HG03196 (cell line): ENCODE measurements at regions not wholly inside any gene's neighbourhood (a gene's known extent, or its start where the extent isn't known, plus 50 kb on each side); places are given as distances from the start of the nearest gene placed in this dataset.

Source experiments
- ATAC-seq: cut with Tn5 transposase; IDR thresholded peaks from one replicate; pipeline ENCODE4 v1.9.1; 2021; ENCODE audit not compliant: unreplicated experiment

DNA sequence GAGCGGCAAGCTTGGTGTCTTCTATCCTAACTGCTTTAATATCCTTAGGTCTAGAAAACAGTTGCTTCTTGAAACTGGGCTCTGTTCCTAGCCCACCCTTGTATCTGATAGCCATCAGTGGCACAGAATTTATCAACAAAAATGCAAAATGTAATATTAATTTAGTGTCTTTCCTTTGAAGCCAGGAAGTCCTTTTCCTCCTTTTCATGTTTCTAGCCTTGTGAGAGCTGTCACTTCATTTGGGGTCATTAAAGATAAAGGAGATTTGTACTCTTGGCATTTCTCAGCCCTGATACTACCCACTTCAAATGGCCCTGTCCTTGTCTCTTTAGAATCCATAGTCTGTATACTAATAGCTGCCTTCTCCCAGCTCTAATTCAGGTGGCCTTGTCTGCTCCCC is 111.0 kb downstream of the GAS1 start:
- ATAC-seq: no peak

DNA sequence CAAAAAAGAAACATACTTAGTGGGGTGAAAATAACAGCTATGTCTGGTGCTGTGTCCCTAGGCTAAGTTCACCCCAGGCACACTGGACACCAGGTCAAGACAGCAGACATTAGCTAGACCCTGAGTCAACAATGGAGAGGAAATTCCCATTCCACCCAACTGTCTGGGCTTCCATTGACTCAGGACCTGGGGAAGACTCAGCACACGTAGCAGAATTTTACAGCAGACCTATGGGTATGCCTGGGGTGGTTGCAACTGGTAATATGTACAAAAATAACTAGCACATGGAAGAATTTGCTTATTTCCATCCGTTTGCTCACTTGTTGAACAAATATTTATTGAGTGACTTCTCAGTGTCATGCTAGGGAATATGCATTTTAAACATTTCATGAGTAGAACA is 117.0 kb downstream of the GAS1 start:
- no peak for ATAC-seq

DNA sequence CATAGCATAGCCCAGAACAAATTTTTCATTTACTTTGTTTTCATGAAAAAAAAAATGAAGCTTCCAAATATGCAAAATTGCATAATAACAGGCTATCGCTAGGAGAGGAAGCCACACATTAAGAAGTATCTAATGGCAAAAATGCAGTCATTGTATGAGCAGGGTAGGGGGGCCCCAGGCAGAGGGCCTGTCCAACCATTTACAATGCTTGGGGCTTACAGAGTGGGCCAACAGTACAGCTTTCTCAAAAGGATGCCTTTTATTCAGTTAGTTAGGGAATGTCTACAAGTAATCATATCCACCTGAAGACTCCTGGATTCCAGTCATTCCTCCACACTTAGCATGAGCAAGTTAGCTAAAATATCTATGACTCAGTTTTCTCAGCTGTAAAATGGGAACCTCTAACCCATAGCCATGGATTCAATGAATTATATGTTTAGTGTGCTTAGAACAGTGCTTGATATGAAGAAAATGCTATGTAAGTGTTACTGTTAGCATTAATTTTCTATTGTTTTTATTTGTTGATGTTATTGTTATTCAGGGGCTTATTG is 117.7 kb downstream of the GAS1 start:
- no peak for ATAC-seq

DNA sequence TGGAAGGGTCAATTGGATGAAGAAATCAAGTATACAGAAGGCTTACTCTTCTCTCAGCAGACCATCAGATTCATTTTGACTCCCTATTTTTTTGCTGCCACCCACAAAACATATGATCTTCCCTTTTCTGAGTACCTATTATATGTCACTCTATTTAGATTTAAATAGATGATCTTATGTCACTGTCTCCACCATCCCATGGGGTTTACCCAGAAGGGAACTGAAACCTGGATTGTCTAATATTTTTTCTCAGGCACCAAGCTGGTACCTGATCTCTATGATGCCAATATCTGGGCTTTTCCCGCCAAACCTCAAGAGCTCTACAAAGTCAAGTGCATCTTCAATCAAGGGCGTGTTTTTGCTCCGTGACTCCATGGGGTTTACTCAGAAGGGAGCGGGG is 118.7 kb downstream of the GAS1 start:
- no peak for ATAC-seq

DNA sequence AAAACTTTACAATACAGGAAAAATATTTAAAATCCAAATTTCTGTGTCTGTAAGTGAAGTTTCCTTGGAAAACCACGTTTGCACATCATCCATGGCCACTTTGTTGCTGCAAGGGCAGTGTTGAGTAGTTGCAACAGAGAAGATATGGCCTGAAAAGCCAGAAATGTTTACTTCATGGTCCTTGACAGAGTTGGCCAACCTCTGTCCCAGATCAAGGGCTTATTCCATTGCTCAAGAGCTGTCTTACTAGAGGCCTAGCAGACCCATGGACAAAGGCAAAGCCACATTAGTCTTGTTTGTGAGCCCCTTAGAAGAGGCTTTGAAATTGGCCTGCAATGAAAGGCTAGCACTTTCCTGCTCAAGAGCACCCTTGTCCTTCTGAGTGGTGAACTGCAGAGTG is 119.4 kb downstream of the GAS1 start:
- no peak for ATAC-seq

DNA sequence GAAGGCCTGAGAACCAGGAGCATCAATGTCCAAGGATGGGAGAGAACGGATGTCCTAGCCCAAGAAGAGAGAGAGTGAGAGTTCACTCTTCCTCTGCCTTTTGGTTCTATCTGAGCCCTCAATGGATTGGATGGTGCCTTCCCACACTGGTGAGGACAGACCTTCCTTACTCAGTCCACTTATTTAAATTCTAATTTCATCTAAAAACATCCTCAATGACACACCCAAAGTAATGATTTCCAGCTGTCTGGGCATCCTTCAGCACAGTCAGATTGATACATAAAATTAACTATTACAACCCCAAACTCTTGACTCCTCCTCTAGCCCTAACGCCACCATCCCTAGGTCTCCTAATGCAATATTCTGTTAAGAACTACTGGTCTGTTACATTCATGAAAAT is 122.0 kb downstream of the GAS1 start:
- no peak for ATAC-seq

DNA sequence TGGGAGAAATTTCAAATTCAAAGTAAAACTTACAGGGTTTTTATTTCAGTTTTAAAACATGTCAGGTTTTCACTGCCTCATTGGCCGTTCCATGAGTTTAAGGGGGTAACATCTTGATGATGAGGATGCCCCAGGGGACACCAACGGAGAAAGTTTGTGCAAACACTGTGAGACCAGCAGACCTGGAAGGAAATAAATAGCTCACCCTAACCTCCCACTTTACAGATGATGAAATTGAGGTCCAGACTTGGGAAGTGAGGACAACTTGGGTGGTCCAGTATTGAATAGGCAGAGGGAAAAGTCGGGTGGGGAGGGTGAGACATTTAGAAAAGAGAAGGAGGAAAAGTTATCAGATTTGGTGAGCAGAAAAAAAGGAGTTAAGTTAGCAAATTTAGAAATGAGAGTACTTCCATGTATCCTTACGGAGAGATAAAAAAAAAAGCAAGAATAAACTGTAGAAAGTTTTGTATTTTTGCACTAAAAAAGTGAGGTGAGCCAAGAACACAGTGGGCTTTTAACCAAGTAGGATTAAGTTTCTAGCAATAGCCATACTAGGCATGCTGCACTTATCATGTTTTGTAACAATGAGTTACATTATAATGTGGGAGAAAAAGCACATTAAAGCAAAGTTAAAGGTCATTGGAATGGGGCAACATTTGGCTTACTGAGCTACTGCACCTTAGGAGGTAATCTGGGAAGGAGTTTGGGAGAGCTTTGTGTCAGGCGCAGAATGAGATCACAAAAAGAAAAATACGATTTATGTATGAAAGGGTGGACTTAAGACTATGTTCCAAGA is 125.1 kb downstream of the GAS1 start:
- no peak for ATAC-seq

DNA sequence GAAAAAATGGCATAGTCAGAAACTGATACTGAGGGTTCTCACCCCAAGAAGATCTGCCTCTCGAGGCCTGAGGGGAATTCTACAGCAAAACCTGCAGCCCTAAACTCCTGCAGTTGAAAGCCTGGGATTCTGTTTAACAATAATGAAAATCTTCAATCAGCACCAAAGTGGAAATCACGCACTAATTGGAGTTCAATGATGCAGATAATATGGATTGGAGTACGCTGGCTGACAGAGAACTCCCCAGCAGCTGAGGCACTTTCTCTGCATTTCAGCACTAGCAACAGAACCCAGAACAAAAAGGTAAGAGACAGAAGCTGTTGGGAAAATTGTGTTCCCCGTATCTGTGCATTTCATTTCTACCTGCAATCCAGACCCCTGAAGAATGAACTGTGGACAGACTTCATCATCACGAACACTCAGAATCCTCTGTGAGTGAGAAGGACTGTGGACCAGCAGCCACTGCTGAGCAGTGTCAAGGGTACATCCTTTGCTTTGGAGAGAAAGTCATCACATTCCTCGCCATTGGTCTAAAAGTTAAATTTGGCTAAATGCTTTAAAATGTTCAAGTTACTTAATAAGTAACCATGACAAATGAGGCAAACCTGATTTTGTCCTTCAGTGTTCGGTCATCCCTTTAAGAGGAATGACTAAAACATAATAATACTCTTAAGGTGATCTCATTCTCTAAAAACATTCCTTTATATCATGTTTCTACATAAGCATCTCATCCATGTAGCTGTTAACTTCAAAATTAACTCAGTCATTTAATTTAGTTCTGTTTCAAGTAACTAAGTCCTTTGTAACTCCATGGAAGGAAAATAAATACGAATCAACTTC is 126.1 kb downstream of the GAS1 start:
- ATAC-seq: no peak

DNA sequence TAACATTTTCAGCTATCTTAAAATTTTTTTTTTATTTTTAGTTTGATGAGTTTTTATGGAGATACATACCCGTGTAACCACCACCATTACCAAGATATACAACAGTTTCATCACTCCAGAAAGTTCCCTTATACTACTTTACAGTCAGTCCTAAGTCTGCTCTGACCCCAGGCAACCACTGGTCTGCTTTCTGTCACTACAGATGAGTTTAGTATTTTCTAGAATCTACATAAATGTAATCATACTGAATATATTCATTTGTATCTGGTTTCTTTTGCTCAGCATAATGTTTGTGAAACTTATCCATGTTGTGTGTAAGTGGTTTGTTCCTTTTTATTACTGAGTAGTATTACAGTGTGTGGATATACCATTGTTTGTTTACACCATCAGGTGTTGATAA is 127.8 kb downstream of the GAS1 start:
- ATAC-seq: no peak

DNA sequence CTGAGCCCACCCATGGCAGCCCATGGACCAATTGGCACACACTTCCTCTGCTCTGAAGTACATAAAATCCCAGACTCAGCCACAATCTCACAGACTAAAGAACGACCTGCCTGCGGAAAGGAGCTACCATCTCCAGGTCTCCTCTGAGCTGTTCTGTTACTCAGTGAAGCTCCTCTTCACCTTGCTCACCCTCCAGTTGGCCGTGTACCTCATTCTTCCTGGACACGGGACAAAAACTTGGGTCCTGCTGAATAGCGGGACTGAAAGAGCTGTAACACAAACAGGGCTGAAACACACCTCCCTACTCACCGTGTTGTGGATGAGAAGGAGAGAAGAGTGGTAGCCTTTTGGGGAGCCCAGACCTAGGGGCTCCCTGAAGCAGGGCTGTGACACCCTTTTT is 128.7 kb downstream of the GAS1 start:
- no peak for ATAC-seq

DNA sequence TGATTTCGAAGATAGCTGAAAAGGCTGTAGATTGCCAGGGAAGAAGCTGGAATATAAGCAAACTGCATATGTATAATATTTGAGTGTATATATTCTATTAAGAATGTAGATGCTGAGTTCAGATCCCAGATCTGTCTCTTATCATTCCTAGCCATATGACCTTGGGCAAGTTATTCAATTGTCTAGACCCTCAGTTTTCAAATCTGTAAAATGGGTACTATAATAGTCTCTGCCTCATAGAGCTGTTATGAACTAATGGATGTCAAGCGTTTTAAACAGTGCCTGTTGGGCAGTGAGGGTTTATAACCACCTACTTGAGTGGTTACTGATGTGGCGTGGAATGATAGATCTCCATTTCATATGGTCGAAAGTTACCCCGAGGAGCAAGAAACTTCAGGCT is 130.4 kb downstream of the GAS1 start:
- ATAC-seq: no peak

DNA sequence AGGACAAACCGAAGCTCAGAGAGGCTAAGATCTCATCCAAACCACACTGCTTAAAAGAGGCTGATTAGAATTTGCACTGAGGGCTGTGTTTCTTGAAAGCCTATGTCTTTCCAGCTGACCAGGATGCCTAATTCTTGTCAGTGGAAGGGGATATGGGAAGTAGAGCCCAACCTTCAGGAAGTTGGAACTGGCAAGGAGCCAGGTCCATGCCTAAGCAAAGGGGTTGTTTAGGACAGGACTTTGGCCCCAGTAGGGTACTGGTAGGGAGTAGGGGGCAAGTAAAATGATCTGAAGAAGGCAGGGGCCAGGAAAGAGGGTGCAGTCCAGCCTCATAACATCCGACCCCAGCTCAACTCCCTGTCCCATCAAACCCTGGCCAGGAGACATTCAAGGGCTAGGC is 130.9 kb downstream of the GAS1 start:
- no peak for ATAC-seq

DNA sequence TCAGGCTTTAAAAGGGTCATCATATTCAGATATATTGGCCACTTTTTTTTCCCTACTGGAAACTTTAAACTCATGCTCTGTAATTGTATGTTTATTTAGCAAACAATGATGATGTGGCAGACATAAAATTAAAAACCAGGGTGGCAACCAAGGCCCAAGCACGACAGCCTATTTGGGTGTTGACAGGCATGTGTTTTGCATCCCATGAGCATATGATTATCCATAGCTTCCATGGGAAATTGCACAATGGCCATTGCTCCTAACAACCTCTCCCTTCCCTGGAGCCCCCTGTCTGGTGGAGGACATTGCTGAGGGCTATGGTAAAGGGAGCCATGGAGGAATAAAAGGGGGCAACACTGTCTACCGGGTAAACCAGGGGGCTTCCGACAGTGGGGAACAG is 134.7 kb downstream of the GAS1 start:
- no peak for ATAC-seq

DNA sequence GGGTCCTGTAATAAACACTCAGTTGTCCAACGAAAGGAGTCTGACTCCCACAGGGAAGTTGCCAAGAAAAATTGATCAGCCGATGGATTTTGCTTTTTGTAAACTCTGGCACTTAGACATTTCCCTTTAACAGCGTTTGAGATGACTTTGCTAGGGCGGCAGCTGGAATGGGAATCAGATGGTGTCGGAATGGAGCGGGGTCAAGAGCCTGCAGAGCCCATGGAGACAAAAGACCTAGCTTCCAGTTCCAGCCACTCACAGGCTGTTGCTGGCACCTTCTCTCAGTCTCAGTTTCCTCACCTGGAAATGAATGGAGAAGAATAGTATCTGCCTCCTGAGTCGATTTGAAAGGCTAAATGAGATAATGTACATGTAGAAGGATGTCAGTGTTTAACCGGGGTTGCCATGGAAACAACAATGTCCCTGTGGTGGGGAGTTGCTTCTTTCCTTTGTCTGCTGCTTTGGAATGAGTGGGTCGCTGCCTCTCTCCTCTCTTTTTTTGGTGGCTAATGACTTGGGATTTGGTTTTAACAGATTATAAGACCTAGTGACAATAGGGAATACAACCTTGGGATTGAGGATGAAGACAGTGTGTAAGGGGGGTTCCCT is 137.4 kb downstream of the GAS1 start:
- ATAC-seq: no peak

DNA sequence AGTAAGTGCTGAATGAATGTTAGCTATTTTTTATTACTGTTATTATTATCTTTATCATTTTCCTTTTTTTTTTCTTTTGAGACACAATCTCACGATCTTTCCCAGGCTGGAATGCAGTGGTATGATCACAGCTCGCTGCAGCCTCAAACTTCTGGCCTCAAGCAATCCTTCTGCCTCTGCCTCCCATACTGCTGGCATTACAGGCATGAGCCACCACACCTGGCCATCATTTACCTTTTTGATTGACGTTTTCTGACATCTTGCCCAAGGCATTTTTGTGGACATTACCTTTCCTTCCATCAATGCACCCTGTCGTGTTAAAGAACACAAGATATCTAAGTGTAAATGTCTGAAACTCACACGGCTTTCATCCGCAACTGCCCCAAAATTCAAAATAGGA is 138.2 kb downstream of the GAS1 start:
- no peak for ATAC-seq

DNA sequence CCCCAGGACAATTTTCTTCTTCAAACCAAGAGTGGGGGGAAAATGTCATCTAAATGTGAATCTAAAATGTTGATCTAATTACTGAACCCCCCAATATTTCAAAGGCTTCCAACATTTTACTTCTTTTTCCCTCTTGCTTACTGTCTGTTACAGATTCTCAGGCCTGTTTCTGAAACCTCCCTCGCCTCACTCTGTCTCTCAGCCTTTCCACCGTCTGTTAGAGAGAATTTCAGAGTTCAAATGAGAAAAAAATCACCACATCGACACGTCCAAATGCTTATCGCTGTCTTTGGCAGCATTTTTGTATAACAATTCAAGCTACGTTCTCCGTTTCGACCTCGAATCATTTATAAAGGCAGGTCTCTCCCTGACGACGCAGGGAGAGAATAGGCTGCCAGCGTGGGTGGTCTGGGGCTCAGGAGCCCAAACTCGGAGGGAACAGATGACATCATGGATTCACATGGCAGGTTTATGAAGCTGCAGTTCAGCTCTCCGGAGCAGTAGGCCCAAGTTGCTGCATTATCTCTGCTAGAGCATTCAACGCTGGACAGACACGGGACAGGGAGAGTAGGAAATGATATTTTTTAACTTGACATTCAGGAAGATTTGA is 139.8 kb downstream of the GAS1 start:
- ATAC-seq: no peak

DNA sequence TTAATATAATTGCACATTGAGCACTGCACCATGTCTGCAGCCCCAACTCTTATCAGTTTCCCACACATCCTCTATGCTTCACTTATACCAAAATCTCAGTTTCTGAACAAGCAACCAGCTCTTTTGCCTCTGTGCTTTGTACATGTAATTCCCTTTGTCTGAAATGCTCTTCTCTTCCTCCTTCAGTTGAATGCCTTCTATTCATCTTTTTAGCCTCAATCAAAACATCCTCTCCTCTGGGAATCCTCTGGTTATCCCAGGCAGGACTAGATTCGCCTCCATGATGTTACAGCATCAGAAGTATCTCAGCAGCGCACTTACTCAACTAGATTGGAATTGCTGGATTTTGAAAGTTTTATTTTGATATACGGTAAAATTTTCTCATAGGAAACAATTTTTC is 143.3 kb downstream of the GAS1 start:
- ATAC-seq: no peak

DNA sequence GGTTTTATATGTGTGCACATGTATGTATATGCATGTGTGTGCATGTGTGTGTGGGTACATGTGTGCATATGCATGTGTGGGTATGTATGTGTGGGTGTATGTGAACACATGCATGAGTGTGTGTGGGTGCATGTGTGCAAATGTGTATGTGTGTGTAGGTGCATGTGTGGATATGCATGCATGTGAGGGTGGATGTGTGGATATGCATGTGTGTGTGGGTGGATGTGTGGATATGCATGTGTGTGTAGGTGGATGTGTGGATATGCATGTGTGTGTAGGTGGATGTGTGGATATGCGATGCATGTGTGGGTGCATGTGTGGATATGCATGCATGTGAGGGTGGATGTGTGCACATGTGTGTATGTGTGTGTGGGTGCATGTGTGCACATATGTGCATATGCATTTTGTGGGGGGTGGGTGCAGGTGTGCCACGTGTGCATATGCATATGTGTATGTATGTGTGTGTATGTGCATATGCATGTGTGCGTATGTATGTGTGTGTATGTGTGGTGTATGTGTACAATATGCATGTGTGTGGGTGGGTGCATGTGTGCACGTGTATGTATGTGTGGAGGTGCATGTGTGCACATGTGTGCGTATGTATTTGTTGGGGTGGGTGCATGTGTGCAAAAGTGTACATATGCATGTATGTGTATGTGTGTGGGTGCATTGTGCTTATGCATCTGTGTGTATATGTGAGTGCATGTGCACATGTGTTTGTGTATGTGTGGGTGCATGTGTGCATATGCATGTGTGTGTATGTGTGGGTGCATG is 144.2 kb downstream of the GAS1 start:
- no peak for ATAC-seq

DNA sequence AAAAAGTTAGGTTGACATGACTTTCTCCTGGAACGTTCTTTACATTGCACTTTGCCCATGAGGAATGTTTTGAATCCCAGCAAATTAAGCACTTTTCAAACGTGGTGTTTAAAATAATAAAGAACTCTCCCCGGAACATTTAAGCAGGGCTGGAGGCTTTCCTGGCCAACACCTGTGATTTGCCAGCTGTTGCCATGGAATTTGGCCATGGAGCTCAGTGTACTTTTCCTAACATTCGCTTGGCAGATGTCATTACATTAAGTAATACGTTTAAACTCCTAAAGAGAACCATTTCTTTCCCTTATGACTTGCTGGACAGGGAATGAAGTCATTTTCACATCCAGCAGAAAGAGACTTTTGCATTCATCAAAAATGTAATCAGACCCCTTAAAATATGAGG is 146.1 kb downstream of the GAS1 start:
- no peak for ATAC-seq

DNA sequence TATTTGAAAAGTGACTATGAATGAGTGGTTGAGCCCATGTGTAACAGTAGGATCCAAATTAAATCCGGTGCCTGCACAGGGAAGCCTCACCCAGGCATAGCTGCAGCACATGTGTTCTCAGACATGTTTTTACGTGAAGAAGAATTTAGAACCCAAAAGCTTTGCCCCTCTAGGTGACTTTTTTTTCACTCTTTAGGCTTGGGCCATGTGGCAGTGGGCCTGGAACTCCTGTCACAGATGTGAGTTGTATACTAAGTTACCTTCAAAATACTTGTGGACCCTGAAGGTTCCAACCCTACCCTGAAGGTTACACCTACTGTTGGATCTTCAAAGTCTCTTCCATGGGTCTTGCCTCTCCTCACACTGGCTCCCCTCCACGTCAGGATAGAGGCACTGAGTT is 146.6 kb downstream of the GAS1 start:
- no peak for ATAC-seq

DNA sequence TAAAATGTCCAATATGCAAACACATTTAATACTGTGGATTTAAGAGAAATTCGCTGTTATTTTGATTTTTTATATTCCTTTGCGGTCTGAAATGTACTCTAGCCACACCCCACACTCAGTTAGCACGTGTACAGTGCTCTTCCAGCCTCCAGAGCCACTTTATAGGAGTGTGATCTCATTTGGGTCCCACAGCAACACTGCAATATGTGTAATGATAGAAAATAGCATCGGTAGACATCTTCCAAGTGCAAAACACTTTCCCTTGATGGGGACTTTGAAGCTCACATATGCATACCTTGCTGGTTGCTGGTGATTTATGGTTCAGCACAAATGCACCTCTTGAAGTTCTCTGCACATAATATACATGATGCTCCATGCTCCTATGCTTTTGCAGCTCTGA is 148.3 kb downstream of the GAS1 start:
- ATAC-seq: no peak
